HEK293 (cell line): ENCODE measurements at regions not wholly inside any gene's neighbourhood (a gene's known extent, or its start where the extent isn't known, plus 50 kb on each side); places are given as distances from the start of the nearest gene placed in this dataset.

Experiments
- CTCF ChIA-PET: fragments of 350-600 bp; formaldehyde crosslinking; extraction: SDS; loops from one replicate; lab custom pipeline; 2021; ENCODE audit warnings: antibody characterized with exemption; lab: Yijun Ruan, JAX
- POLR2A ChIA-PET: fragments of 300-600 bp; formaldehyde crosslinking; extraction: SDS; loops from one replicate; lab custom pipeline; 2020; ENCODE audit warnings: antibody characterized with exemption, inconsistent platforms; lab: Yijun Ruan, JAX
- H3K27ac ChIP-seq: fragments of 200-500 bp; sonication (Bioruptor generic); 2 replicates; pipeline ENCODE4 v1.5.1; 2014; ENCODE audit warnings: low read depth, low read length, control low read depth, inconsistent platforms; ENCODE audit errors: extremely low read depth
- H3K36me3 ChIP-seq, 2 experiments: fragments of 200-500 bp in 1 of 2; sonication (Bioruptor generic) in 1 of 2; 1 replicate in 1 of 2; 2 replicates in 1 of 2; pipeline ENCODE4 v1.5.1; 2014 to 2017; ENCODE audit warnings: inconsistent platforms in 2 of 2, low read length in 2 of 2; ENCODE audit not compliant: control insufficient read depth in 2 of 2, insufficient read depth in 1 of 2
- H3K4me1 ChIP-seq: fragments of 200-500 bp; sonication (Bioruptor generic); 2 replicates; pipeline ENCODE4 v1.5.1; 2014; ENCODE audit warnings: mild to moderate bottlenecking, low read length, inconsistent platforms; ENCODE audit not compliant: control insufficient read depth, insufficient read depth
- H3K4me3 ChIP-seq: 2 replicates; pipeline ENCODE4 v1.5.1; 2011; ENCODE audit warnings: low read depth, mild to moderate bottlenecking, control low read depth, low read length, moderate library complexity
- H3K9me3 ChIP-seq: fragments of 200-500 bp; sonication (Bioruptor generic); 2 replicates; pipeline ENCODE4 v1.5.1; 2014; ENCODE audit warnings: low read depth, low read length, inconsistent platforms; ENCODE audit not compliant: control insufficient read depth, insufficient read depth
- CTCF ChIP-seq: fragments of 450-650 bp; formaldehyde crosslinking; IDR thresholded peaks from 2 replicates; pipeline ENCODE4 v1.5.1; 2016; ENCODE audit warnings: missing biosample characterization, missing genetic modification characterization
- EGR2 ChIP-seq: fragments of 450-650 bp; formaldehyde crosslinking; IDR thresholded peaks from 2 replicates; pipeline ENCODE4 v1.5.1; 2016; ENCODE audit warnings: low read depth, missing biosample characterization, missing genetic modification characterization
- HIC1 ChIP-seq: fragments of 450-650 bp; formaldehyde crosslinking; IDR thresholded peaks from 2 replicates; pipeline ENCODE4 v1.5.1; 2016; ENCODE audit warnings: missing biosample characterization, missing genetic modification characterization
- HOXD13 ChIP-seq: sonication (generic); formaldehyde crosslinking; IDR thresholded peaks from 2 replicates; pipeline ENCODE4 v1.8.0; 2022; ENCODE audit warnings: missing genetic modification reagents, borderline replicate concordance
- KLF9 ChIP-seq: fragments of 450-650 bp; formaldehyde crosslinking; IDR thresholded peaks from 2 replicates; pipeline ENCODE4 v1.5.1; 2016; ENCODE audit warnings: missing biosample characterization, missing genetic modification characterization, low read depth
- SCRT2 ChIP-seq: fragments of 450-650 bp; formaldehyde crosslinking; IDR thresholded peaks from 2 replicates; pipeline ENCODE4 v1.5.1; 2016; ENCODE audit warnings: missing biosample characterization, missing genetic modification characterization
- ZBTB11 ChIP-seq: fragments of 450-650 bp; formaldehyde crosslinking; conservative IDR thresholded peaks from 2 replicates; pipeline ENCODE4 v1.5.1; 2016; ENCODE audit warnings: low read depth, missing biosample characterization, missing genetic modification characterization
- ZFP3 ChIP-seq: fragments of 450-650 bp; formaldehyde crosslinking; IDR thresholded peaks from 2 replicates; pipeline ENCODE4 v1.5.1; 2016; ENCODE audit warnings: low read depth, missing biosample characterization, missing genetic modification characterization
- ZFP69B ChIP-seq: fragments of 450-650 bp; formaldehyde crosslinking; IDR thresholded peaks from 2 replicates; pipeline ENCODE4 v1.5.1; 2016; ENCODE audit warnings: missing biosample characterization, missing genetic modification characterization
- ZNF140 ChIP-seq: fragments of 450-650 bp; formaldehyde crosslinking; IDR thresholded peaks from 2 replicates; pipeline ENCODE4 v1.5.1; 2016; ENCODE audit warnings: missing biosample characterization, missing genetic modification characterization
- ZNF221 ChIP-seq: fragments of 450-650 bp; formaldehyde crosslinking; IDR thresholded peaks from 2 replicates; pipeline ENCODE4 v1.5.1; 2017; ENCODE audit warnings: missing biosample characterization, missing genetic modification characterization, borderline replicate concordance
- ZNF24 ChIP-seq: fragments of 450-650 bp; formaldehyde crosslinking; IDR thresholded peaks from 2 replicates; pipeline ENCODE4 v1.5.1; 2016; ENCODE audit warnings: missing biosample characterization, missing genetic modification characterization
- ZNF391 ChIP-seq: fragments of 450-650 bp; formaldehyde crosslinking; IDR thresholded peaks from 2 replicates; pipeline ENCODE4 v1.5.1; 2016; ENCODE audit warnings: low read depth, missing biosample characterization, missing genetic modification characterization, borderline replicate concordance
- ZNF645 ChIP-seq: fragments of 450-650 bp; formaldehyde crosslinking; IDR thresholded peaks from 2 replicates; pipeline ENCODE4; 2016; ENCODE audit warnings: missing biosample characterization, missing genetic modification characterization
- ZNF654 ChIP-seq: fragments of 450-650 bp; formaldehyde crosslinking; IDR thresholded peaks from 2 replicates; pipeline ENCODE4 v1.5.1; 2016; ENCODE audit warnings: low read depth, missing biosample characterization, missing genetic modification characterization
- ZNF701 ChIP-seq: fragments of 450-650 bp; formaldehyde crosslinking; IDR thresholded peaks from 2 replicates; pipeline ENCODE4 v1.5.1; 2016; ENCODE audit warnings: missing biosample characterization, missing genetic modification characterization
- ZNF768 ChIP-seq: fragments of 450-650 bp; formaldehyde crosslinking; IDR thresholded peaks from 2 replicates; pipeline ENCODE4 v1.5.1; 2018; ENCODE audit warnings: missing biosample characterization, mild to moderate bottlenecking, missing genetic modification characterization
- TF ChIP-seq, protein P1 (sequence below): fragments of 450-650 bp; formaldehyde crosslinking; IDR thresholded peaks from 2 replicates; pipeline ENCODE4 v1.5.1; 2016; ENCODE audit warnings: missing biosample characterization, missing genetic modification characterization
- TF ChIP-seq, protein P2 (sequence below): fragments of 450-650 bp; formaldehyde crosslinking; IDR thresholded peaks from 2 replicates; pipeline ENCODE4 v1.5.1; 2016; ENCODE audit warnings: missing biosample characterization, missing genetic modification characterization, low read depth
- TF ChIP-seq, protein P3 (sequence below): fragments of 450-650 bp; formaldehyde crosslinking; IDR thresholded peaks from 2 replicates; pipeline ENCODE4 v1.5.1; 2016; ENCODE audit warnings: missing biosample characterization, missing genetic modification characterization

DNA sequence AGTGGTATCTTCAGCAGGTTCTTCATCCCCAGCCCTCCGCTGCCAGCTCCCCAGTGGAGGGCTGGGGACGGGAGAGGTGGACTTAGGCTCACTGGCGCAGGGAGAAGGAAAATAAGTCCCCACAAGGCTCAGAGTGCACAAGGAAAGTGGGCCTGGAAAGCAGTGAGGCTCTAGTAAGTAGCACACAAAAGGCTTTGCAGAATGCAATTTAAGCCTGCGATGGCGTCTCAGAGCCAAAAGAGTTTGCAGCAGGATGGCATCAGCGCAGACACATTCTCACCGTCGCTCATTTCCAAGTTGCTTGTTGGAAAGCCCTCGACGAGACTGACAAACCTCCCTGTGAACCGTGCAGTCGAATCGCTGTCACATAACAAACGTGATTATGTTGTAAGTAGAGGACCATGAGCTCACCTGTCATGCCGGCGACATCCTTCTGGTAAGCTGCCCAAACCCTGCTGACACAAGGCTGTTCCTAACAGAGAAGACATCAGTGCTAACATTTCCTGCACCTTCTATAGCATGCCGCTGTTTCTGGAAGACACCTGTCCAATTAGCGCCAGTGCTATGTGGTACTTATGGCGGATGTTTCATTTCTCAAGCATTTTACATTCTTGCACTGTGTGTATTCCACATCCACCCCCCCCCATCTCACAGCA, 98.3 kb upstream of the NPVF start:
- H3K4me3 ChIP-seq, result no peak overlapping the region
- ChIA-PET CTCF (interaction anchor here (1.0 kb wide), 1 partner anchor 238 kb away, joined by 3 read pairs; no protein-coding TSS in a partner anchor), POLR2A (no interaction called here)
- H3K4me1 ChIP-seq, result no peaks in the 10 kb centered on the region
- no peaks in the 10 kb centered on the region for H3K36me3 ChIP-seq
- no peak overlapping the region for H3K27ac ChIP-seq
- no peaks in the 10 kb centered on the region for H3K9me3 ChIP-seq
- TF ChIP-seq HOXD13 (CRISPR knock-in tag) (no peak), EGR2 (tag by site-specific recombination) (no peak), CTCF (no peak), ZNF221 (tag by site-specific recombination) (no peak), ZBTB11 (no peak), KLF9 (no peak), HIC1 (tag by site-specific recombination) (no peak), SCRT2 (no peak), ZNF391 (tag by site-specific recombination) (no peak), ZNF24 (tag by site-specific recombination) (no peak), ZFP69B (no peak), ZNF645 (tag by site-specific recombination) (no peak), ZNF701 (tag by site-specific recombination) (no peak), ZNF768 (tag by site-specific recombination) (no peak), ZNF140 (tag by site-specific recombination) (no peak), ZNF654 (tag by site-specific recombination) (no peak), ZFP3 (no peak)
- TF ChIP-seq, protein P1, sequence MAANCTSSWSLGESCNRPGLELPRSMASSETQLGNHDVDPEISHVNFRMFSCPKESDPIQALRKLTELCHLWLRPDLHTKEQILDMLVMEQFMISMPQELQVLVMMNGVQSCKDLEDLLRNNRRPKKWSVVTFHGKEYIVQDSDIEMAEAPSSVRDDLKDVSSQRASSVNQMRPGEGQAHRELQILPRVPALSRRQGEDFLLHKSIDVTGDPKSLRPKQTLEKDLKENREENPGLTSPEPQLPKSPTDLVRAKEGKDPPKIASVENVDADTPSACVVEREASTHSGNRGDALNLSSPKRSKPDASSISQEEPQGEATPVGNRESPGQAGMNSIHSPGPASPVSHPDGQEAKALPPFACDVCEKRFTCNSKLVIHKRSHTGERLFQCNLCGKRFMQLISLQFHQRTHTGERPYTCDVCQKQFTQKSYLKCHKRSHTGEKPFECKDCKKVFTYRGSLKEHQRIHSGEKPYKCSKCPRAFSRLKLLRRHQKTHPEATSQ (tag by site-specific recombination), result no peak
- TF ChIP-seq, protein P2, sequence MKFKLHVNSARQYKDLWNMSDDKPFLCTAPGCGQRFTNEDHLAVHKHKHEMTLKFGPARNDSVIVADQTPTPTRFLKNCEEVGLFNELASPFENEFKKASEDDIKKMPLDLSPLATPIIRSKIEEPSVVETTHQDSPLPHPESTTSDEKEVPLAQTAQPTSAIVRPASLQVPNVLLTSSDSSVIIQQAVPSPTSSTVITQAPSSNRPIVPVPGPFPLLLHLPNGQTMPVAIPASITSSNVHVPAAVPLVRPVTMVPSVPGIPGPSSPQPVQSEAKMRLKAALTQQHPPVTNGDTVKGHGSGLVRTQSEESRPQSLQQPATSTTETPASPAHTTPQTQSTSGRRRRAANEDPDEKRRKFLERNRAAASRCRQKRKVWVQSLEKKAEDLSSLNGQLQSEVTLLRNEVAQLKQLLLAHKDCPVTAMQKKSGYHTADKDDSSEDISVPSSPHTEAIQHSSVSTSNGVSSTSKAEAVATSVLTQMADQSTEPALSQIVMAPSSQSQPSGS, result no peak
- TF ChIP-seq, protein P3, sequence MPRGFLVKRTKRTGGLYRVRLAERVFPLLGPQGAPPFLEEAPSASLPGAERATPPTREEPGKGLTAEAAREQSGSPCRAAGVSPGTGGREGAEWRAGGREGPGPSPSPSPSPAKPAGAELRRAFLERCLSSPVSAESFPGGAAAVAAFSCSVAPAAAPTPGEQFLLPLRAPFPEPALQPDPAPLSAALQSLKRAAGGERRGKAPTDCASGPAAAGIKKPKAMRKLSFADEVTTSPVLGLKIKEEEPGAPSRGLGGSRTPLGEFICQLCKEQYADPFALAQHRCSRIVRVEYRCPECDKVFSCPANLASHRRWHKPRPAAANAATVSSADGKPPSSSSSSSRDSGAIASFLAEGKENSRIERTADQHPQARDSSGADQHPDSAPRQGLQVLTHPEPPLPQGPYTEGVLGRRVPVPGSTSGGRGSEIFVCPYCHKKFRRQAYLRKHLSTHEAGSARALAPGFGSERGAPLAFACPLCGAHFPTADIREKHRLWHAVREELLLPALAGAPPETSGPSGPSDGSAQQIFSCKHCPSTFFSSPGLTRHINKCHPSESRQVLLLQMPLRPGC, result no peak
